GM23338 (cell line): ENCODE measurements at regions not wholly inside any gene's neighbourhood (a gene's known extent, or its start where the extent isn't known, plus 50 kb on each side); places are given as distances from the start of the nearest gene placed in this dataset.

Source experiments
- ATAC-seq: fragments of 200-7000 bp; cut with Tn5 transposase; 3 replicates; pipeline ENCODE4 v1.9.1; 2020
- DNase-seq: peaks from one replicate; pipeline ENCODE4 v3.0.0-alpha.2; 2015; ENCODE audit warnings: low spot score
- H2AFZ ChIP-seq: fragments of 200-600 bp; sonication (generic); 2 replicates; pipeline ENCODE4 v1.8.0; 2016; ENCODE audit warnings: antibody characterized with exemption, mild to moderate bottlenecking, moderate library complexity
- H3F3A ChIP-seq: fragments of 200-600 bp; sonication (generic); replicated peaks from 2 replicates; pipeline ENCODE4 v1.8.0; 2017; ENCODE audit warnings: antibody characterized with exemption, mixed run types, low read depth
- H3K27ac ChIP-seq: fragments of 200-600 bp; sonication (generic); 2 replicates; pipeline ENCODE4 v1.6.1; 2016; ENCODE audit warnings: low read depth
- H3K27me3 ChIP-seq: fragments of 200-600 bp; sonication (generic); 2 replicates; pipeline ENCODE4 v1.8.0; 2016; ENCODE audit warnings: mild to moderate bottlenecking, mixed run types, moderate library complexity; ENCODE audit not compliant: insufficient read depth
- H3K36me3 ChIP-seq: fragments of 200-600 bp; sonication (generic); 2 replicates; pipeline ENCODE4 v1.8.0; 2016; ENCODE audit warnings: mild to moderate bottlenecking; ENCODE audit not compliant: insufficient read depth
- H3K4me1 ChIP-seq: fragments of 200-600 bp; sonication (generic); 2 replicates; pipeline ENCODE4 v1.8.0; 2016; ENCODE audit warnings: mild to moderate bottlenecking, moderate library complexity; ENCODE audit not compliant: insufficient read depth
- H3K4me2 ChIP-seq: fragments of 200-600 bp; sonication (generic); 2 replicates; pipeline ENCODE4 v1.7.1; 2017; ENCODE audit warnings: mixed run types
- H3K4me3 ChIP-seq: fragments of 200-600 bp; sonication (generic); 2 replicates; pipeline ENCODE4 v1.6.1; 2016; ENCODE audit warnings: mixed run types
- H3K79me2 ChIP-seq: fragments of 200-600 bp; sonication (generic); replicated peaks from 2 replicates; pipeline ENCODE4 v1.8.0; 2017; ENCODE audit warnings: mild to moderate bottlenecking; ENCODE audit not compliant: insufficient read depth
- H3K9me2 ChIP-seq: fragments of 200-600 bp; sonication (generic); 2 replicates; pipeline ENCODE4 v1.8.0; 2017; ENCODE audit not compliant: insufficient read depth
- H4K20me1 ChIP-seq: fragments of 200-600 bp; sonication (generic); replicated peaks from 2 replicates; pipeline ENCODE4 v1.8.0; 2017; ENCODE audit warnings: mild to moderate bottlenecking; ENCODE audit not compliant: insufficient read depth
- H3K27ac Mint-ChIP-seq: 2 replicates; pipeline ENCODE4 v1.8.0; 2020; ENCODE audit warnings: inconsistent platforms, mild to moderate bottlenecking, moderate library complexity, mixed read lengths
- H3K27me3 Mint-ChIP-seq: 3 replicates; pipeline ENCODE4 v1.8.0; 2022; ENCODE audit warnings: low read depth, mild to moderate bottlenecking, moderate library complexity, mixed read lengths, inconsistent platforms; ENCODE audit not compliant: insufficient read depth, poor library complexity
- H3K36me3 Mint-ChIP-seq: 3 replicates; pipeline ENCODE4 v1.8.0; 2021; ENCODE audit warnings: low read depth, mild to moderate bottlenecking, inconsistent platforms, moderate library complexity, mixed read lengths
- H3K4me1 Mint-ChIP-seq: 3 replicates; pipeline ENCODE4 v1.8.0; 2020; ENCODE audit warnings: mild to moderate bottlenecking, inconsistent platforms, mixed read lengths
- H3K4me3 Mint-ChIP-seq: 3 replicates; pipeline ENCODE4 v1.8.0; 2021; ENCODE audit warnings: moderate library complexity, mild to moderate bottlenecking, inconsistent platforms, mixed read lengths
- H3K9me3 Mint-ChIP-seq: 3 replicates; pipeline ENCODE4 v1.8.0; 2020; ENCODE audit warnings: moderate library complexity, mild to moderate bottlenecking, inconsistent platforms, mixed read lengths
- ETS1 ChIP-seq: IDR thresholded peaks from 2 replicates; pipeline ENCODE4 v1.6.1; 2016; ENCODE audit warnings: antibody characterized with exemption
- EZH2 ChIP-seq: fragments of 200-600 bp; sonication (generic); IDR thresholded peaks from one replicate; pipeline ENCODE4 v1.8.0; 2017; ENCODE audit warnings: antibody characterized with exemption, mild to moderate bottlenecking, low read depth; ENCODE audit not compliant: unreplicated experiment
- EZH2phosphoT487 ChIP-seq: fragments of 200-600 bp; sonication (generic); IDR thresholded peaks from one replicate; pipeline ENCODE4 v1.8.1; 2018; ENCODE audit warnings: antibody characterized with exemption; ENCODE audit not compliant: unreplicated experiment
- JUNB ChIP-seq: IDR thresholded peaks from one replicate; pipeline ENCODE4 v1.6.1; 2016; ENCODE audit warnings: antibody characterized with exemption; ENCODE audit not compliant: unreplicated experiment
- NANOG ChIP-seq: IDR thresholded peaks from 2 replicates; pipeline ENCODE4 v1.6.1; 2016; ENCODE audit warnings: antibody characterized with exemption, borderline replicate concordance
- POLR2AphosphoS5 ChIP-seq: IDR thresholded peaks from 2 replicates; pipeline ENCODE4 v1.6.1; 2016; ENCODE audit warnings: antibody characterized with exemption, low read depth
- REST ChIP-seq: IDR thresholded peaks from one replicate; pipeline ENCODE4 v1.6.1; 2018; ENCODE audit warnings: antibody characterized with exemption; ENCODE audit not compliant: unreplicated experiment
- STAT1 ChIP-seq: IDR thresholded peaks from one replicate; pipeline ENCODE4 v1.6.1; 2016; ENCODE audit warnings: antibody characterized with exemption; ENCODE audit not compliant: unreplicated experiment
- ZNF114 ChIP-seq: fragments of 250-450 bp; sonication (Bioruptor Pico); IDR thresholded peaks from 2 replicates; pipeline ENCODE4 v1.5.0; 2020; ENCODE audit warnings: mild to moderate bottlenecking, moderate library complexity
- ZNF331 ChIP-seq: fragments of 250-450 bp; sonication (Bioruptor Pico); IDR thresholded peaks from 2 replicates; pipeline ENCODE4 v1.5.0; 2020; ENCODE audit warnings: low read depth, mild to moderate bottlenecking, moderate library complexity
- ZNF462 ChIP-seq: fragments of 250-450 bp; sonication (Bioruptor Pico); IDR thresholded peaks from 2 replicates; pipeline ENCODE4 v1.5.0; 2020; ENCODE audit warnings: mild to moderate bottlenecking, moderate library complexity

- no peak for TF ChIP-seq REST
- TF ChIP-seq ZNF114 (CRISPR knock-in tag): no peak
- TF ChIP-seq JUNB: no peak
- TF ChIP-seq STAT1: no peak
- TF ChIP-seq EZH2: no peak
- TF ChIP-seq ZNF331 (CRISPR knock-in tag): no peak
These were observed 376.5 kb downstream of the SH3GL2 start (continued) for GRCh38 chr9:17955409-17955808.

GRCh38 chr9:17958363-17958762 is 379.5 kb downstream of the SH3GL2 start:
- Histone ChIP-seq H3K4me1 (peaks cover 5% of the 10 kb centered on the region), H3K9me2 (peaks cover 5% of the 10 kb centered on the region), H3K27me3 (no peaks in the 10 kb centered on the region), H3K36me3 (no peaks in the 10 kb centered on the region), H3K4me3 (no peak overlapping the region), H3F3A (no peaks in the 10 kb centered on the region), H3K27ac (no peak overlapping the region), H3K4me2 (no peak overlapping the region), H4K20me1 (no peaks in the 10 kb centered on the region), H2AFZ (no peak overlapping the region), H3K79me2 (no peaks in the 10 kb centered on the region)
- no peak overlapping the region for H3K4me3 Mint-ChIP-seq
- peaks cover 3% of the 10 kb centered on the region; the same call in 2 of the 3 replicates for H3K4me1 Mint-ChIP-seq
- H3K36me3 Mint-ChIP-seq: no peaks in the 10 kb centered on the region
- no peak overlapping the region for H3K27ac Mint-ChIP-seq
- no peaks in the 10 kb centered on the region for H3K9me3 Mint-ChIP-seq
- no peak for ATAC-seq
- no peak for DNase-seq
- H3K27me3 Mint-ChIP-seq: no peaks in the 10 kb centered on the region
- TF ChIP-seq POLR2AphosphoS5: no peak
- no peak for TF ChIP-seq ZNF331 (CRISPR knock-in tag)
- no peak for TF ChIP-seq ZNF462 (CRISPR knock-in tag)
- TF ChIP-seq STAT1: no peak
- no peak for TF ChIP-seq JUNB
- TF ChIP-seq ZNF114 (CRISPR knock-in tag): no peak
- TF ChIP-seq NANOG: no peak
- no peak for TF ChIP-seq REST
- no peak for TF ChIP-seq EZH2
- TF ChIP-seq ETS1: no peak
- no peak for TF ChIP-seq EZH2phosphoT487
